ENCODE measurements at regions not wholly inside any gene's neighbourhood (a gene's known extent, or its start where the extent isn't known, plus 50 kb on each side); places are given as distances from the start of the nearest gene placed in this dataset.

DNA sequence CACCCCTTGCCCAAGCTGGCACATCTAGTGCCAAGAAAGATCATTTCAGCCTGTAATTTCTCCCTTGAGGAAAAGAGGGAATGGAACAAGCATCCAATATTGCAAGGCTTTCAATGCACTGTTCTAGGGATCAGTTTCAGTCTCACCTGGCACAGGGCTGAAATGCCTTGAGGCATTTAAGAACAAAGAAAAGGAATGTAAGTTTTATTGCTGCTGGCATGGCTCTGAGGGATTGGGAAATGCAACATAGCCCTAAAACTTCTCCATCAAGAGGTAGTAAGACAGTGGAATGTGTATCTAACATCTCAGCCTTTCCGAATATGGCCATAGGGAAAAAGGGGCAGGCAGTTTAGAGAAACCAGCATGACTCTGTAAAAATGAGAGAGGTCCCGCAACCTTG, 732.6 kb upstream of the LCORL start:
- WGBS, 2 donors: 62 to 76% methylated on average over 2 of the region's 2 CpGs
- Histone ChIP-seq H3K9me3 (peaks cover 0 to 6% (median 0%) of the 10 kb centered on the region in 4 donors), H3K36me3 (no peaks in the 10 kb centered on the region), H3K27ac (no peak overlapping the region), H3K27me3 (no peaks in the 10 kb centered on the region), H3K4me1 (no peaks in the 10 kb centered on the region), H3K4me3 (no peak overlapping the region)
- TF ChIP-seq POLR2A (IDR thresholded peaks at IDR 0.05) (no peak), EP300 (IDR thresholded peaks at IDR 0.05) (no peak)
- no peak for DNase-seq
- intact Hi-C loops (cut with DNase I): no loop called here

DNA sequence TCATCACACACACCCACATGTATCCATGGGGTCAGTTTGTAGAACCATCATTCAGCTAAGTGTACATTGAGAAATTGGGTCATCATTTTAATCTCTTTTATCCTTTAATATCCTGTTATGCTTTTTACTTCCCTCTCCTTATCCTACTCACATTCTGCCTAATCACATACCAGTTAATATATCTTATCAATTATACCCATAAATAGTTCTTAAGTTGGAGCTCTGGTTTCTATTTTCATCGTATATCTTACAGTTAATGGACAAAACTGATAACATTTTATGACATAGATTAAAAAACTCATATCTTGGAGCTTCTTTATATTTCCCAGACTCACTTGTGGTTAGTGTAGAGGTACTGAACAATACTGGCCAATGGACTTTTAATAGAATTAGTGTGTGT, 729.5 kb upstream of the LCORL start:
- H3K9me3 ChIP-seq: peaks cover 0 to 6% (median 0%) of the 10 kb centered on the region in 4 donors
- DNase-seq: no peak
- no peak overlapping the region for H3K27ac ChIP-seq
- H3K36me3 ChIP-seq: no peaks in the 10 kb centered on the region
- intact Hi-C loops (cut with DNase I): no loop called here
- no peaks in the 10 kb centered on the region for H3K4me1 ChIP-seq
- TF ChIP-seq, protein P1, sequence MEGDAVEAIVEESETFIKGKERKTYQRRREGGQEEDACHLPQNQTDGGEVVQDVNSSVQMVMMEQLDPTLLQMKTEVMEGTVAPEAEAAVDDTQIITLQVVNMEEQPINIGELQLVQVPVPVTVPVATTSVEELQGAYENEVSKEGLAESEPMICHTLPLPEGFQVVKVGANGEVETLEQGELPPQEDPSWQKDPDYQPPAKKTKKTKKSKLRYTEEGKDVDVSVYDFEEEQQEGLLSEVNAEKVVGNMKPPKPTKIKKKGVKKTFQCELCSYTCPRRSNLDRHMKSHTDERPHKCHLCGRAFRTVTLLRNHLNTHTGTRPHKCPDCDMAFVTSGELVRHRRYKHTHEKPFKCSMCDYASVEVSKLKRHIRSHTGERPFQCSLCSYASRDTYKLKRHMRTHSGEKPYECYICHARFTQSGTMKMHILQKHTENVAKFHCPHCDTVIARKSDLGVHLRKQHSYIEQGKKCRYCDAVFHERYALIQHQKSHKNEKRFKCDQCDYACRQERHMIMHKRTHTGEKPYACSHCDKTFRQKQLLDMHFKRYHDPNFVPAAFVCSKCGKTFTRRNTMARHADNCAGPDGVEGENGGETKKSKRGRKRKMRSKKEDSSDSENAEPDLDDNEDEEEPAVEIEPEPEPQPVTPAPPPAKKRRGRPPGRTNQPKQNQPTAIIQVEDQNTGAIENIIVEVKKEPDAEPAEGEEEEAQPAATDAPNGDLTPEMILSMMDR (IDR thresholded peaks at IDR 0.05): no peak
- TF ChIP-seq POLR2A (IDR thresholded peaks at IDR 0.05) (no peak), POLR2AphosphoS5 (IDR thresholded peaks at IDR 0.05) (no peak), EP300 (IDR thresholded peaks at IDR 0.05) (no peak)
- H3K27me3 ChIP-seq: no peaks in the 10 kb centered on the region
- WGBS, 2 donors: 66 to 86% methylated on average over 1 of the region's 1 CpG
- H3K4me3 ChIP-seq: no peak overlapping the region

DNA sequence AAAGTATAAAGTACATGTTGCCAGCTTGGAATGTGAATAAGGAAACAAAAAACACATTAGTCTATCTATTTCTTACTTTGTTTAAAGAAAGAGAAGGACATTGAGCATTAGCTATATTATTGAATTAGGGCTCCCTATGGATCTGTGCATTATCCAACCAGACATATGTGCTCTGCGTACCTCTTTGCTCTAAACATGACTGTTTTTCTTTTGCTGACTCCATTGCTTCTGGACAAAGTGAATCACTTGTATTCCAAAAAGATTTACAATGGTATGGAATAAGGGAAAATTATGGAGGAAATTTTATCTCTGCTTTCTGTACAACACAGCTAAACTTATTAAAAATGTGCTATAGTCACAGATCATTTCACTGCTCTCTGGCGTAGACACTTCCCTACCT, 727.8 kb upstream of the LCORL start:
- Histone ChIP-seq H3K27me3 (no peaks in the 10 kb centered on the region), H3K9me3 (peaks cover 0 to 6% (median 0%) of the 10 kb centered on the region in 4 donors), H3K4me1 (no peaks in the 10 kb centered on the region), H3K4me3 (no peak overlapping the region), H3K27ac (no peak overlapping the region), H3K36me3 (no peaks in the 10 kb centered on the region)
- TF ChIP-seq, protein P1 (IDR thresholded peaks at IDR 0.05): no peak
- no peak for TF ChIP-seq POLR2A (IDR thresholded peaks at IDR 0.05)
- TF ChIP-seq EP300 (IDR thresholded peaks at IDR 0.05): no peak
- no peak for TF ChIP-seq POLR2AphosphoS5 (IDR thresholded peaks at IDR 0.05)
- intact Hi-C loops (cut with DNase I): no loop called here
- 72 to 93% methylated on average over 2 of the region's 2 CpGs for WGBS, 2 donors
- DNase-seq: no peak

DNA sequence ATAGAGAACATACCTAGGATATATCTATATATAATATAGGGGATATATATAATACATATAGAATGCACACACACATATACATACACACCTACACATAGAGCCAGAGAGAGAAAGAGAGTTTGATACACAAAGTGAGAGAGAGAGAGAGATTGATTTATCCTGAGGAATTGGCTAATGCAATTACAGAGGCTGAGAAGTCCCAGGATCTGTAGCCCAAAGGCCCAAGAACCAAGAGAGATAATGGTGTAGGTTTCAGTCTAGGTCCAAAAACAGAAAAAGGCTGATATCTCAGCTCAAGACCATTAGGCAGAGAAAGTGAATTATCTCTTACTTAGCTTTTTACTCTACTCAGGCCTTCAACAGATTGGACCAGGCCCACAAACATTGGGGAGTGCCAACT, 715.0 kb upstream of the LCORL start:
- peaks cover 0 to 29% (median 21%) of the 10 kb centered on the region in 4 donors for H3K4me1 ChIP-seq
- no peak overlapping the region for H3K27ac ChIP-seq
- H3K9me3 ChIP-seq: no peaks in the 10 kb centered on the region
- no peaks in the 10 kb centered on the region for H3K27me3 ChIP-seq
- H3K4me3 ChIP-seq: no peak overlapping the region
- TF ChIP-seq EP300 (IDR thresholded peaks at IDR 0.05) (no peak), POLR2AphosphoS5 (IDR thresholded peaks at IDR 0.05) (no peak), POLR2A (IDR thresholded peaks at IDR 0.05) (no peak)
- TF ChIP-seq, protein P1 (IDR thresholded peaks at IDR 0.05): no peak
- intact Hi-C loops (cut with DNase I): no loop called here
- no peaks in the 10 kb centered on the region for H3K36me3 ChIP-seq
- no peak for DNase-seq

DNA sequence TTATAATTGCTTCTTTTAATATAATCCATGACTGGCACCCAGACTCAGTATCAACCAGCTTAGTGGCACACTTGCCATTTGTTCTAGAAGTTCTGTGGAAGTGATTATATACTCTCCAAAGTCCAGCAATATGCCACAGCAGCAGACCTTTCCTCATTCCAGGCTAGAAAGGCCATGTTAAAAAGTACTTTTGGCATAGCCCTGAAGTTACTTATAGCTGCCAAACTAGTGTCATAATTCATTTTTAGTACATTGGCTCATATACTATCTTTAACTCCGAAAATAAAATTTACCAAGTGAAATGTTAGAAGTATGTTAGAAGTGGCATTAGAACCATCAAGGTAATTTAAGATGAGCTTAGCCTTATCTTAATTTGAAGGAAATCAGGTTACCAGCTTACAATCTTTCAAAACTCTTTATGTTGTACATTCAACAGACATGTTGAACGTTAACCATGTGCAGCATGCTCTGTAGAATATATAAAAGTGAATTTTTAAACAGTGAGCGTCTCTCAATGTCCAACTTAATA, 714.2 kb upstream of the LCORL start:
- Histone ChIP-seq H3K27ac (no peak overlapping the region), H3K27me3 (no peaks in the 10 kb centered on the region), H3K4me3 (no peak overlapping the region), H3K9me3 (no peaks in the 10 kb centered on the region), H3K36me3 (no peaks in the 10 kb centered on the region), H3K4me1 (peaks cover 0 to 29% (median 21%) of the 10 kb centered on the region in 4 donors)
- DNase-seq: no peak
- 60 to 78% methylated on average over 3 of the region's 3 CpGs for WGBS, 2 donors
- TF ChIP-seq POLR2A (IDR thresholded peaks at IDR 0.05): no peak
- no peak for TF ChIP-seq POLR2AphosphoS5 (IDR thresholded peaks at IDR 0.05)
- TF ChIP-seq EP300 (IDR thresholded peaks at IDR 0.05): no peak
- TF ChIP-seq, protein P1 (IDR thresholded peaks at IDR 0.05): no peak
- intact Hi-C loops (cut with DNase I): no loop called here

All from sigmoid colon (tissue), 6 donors.